ENCODE measurements at regions not wholly inside any gene's neighbourhood (a gene's known extent, or its start where the extent isn't known, plus 50 kb on each side); places are given as distances from the start of the nearest gene placed in this dataset.

GRCh38 chr10:52635651-52636050 lies 136.9 kb downstream of the MBL2 start:
- TF ChIP-seq POLR2A (IDR thresholded peaks at IDR 0.05; ENCODE audit: extremely low read depth, insufficient read length) (no peak), CTCF (IDR thresholded peaks at IDR 0.05; ENCODE audit: low read depth, low read length) (no peak), MAX (IDR thresholded peaks at IDR 0.05; ENCODE audit: low read depth, low read length) (no peak), MYC (IDR thresholded peaks at IDR 0.05; ENCODE audit: low read depth, low read length) (no peak)

Measured in NB4 (cell line).